ENCODE measurements at regions not wholly inside any gene's neighbourhood (a gene's known extent, or its start where the extent isn't known, plus 50 kb on each side); places are given as distances from the start of the nearest gene placed in this dataset.

DNA sequence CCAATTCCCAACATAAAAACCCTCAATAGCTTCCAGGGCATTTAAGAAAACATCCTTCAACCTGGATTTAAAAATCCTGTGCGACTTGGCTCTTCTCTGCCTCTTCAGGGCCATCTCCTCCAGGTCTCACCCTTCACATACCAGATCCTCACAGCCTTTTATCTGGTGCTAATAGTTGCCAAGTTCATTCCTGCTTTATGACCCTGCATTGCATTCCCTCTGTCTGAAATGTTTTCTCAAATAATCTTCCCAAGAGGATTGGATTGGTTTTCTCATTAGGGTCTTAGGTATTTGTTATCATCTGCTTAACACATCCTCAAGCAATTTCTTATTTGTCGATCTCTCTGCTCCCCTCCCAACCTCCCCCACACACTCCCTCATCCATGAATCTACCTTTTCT, 832.0 kb downstream of the GALC start:
- Histone ChIP-seq H3K36me3 (ENCODE audit: control insufficient read depth in 2 of 2, insufficient read depth in 2 of 2, low read length in 1 of 2) (no peaks in the 10 kb centered on the region), H3K9me3 (ENCODE audit: control insufficient read depth in 2 of 2, insufficient read depth in 1 of 2, low read length in 1 of 2) (no peaks in the 10 kb centered on the region), H3K4me1 (ENCODE audit: control insufficient read depth in 2 of 2, insufficient read depth in 2 of 2, low read length in 2 of 2) (no peaks in the 10 kb centered on the region), H3K27me3 (ENCODE audit: control insufficient read depth in 2 of 2, insufficient read depth in 1 of 2, low read length in 1 of 2) (no peaks in the 10 kb centered on the region), H3K4me3 (ENCODE audit: low read length in 2 of 2) (no peak overlapping the region), H3K27ac (ENCODE audit: low read depth in 1 of 2, low read length in 1 of 2) (no peak overlapping the region)
- WGBS, result 59% methylated on average over 2 of the region's 2 CpGs
- no peak for DNase-seq (ENCODE audit: low read depth in 6 of 9, low spot score in 9 of 9)

DNA sequence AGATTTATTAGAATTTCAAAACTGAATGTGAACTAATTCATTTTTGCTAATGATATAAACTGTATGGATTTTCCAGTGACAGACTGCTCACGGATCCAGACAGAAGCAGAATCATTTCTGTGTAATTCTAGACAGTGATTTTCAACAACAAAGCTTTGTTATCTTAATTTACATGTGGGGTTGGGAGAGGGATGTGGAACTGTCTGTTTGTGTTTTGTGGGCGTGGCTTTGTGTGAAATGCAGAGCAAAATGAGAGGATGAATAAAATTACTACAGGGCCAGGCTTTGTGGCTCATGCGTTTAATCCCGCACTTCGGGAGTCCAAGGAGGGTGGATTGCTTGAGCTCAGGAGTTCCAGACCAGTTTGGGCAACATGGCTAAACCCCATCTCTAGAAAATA, 834.7 kb downstream of the GALC start:
- no peak overlapping the region for H3K27ac ChIP-seq (ENCODE audit: low read depth in 1 of 2, low read length in 1 of 2)
- no peaks in the 10 kb centered on the region for H3K4me1 ChIP-seq (ENCODE audit: control insufficient read depth in 2 of 2, insufficient read depth in 2 of 2, low read length in 2 of 2)
- no peaks in the 10 kb centered on the region for H3K27me3 ChIP-seq (ENCODE audit: control insufficient read depth in 2 of 2, insufficient read depth in 1 of 2, low read length in 1 of 2)
- no peak overlapping the region for H3K4me3 ChIP-seq (ENCODE audit: low read length in 2 of 2)
- no peaks in the 10 kb centered on the region for H3K9me3 ChIP-seq (ENCODE audit: control insufficient read depth in 2 of 2, insufficient read depth in 1 of 2, low read length in 1 of 2)
- H3K36me3 ChIP-seq (ENCODE audit: control insufficient read depth in 2 of 2, insufficient read depth in 2 of 2, low read length in 1 of 2), result no peaks in the 10 kb centered on the region
- WGBS, result 82% methylated on average over 5 of the region's 5 CpGs
- no peak for DNase-seq (ENCODE audit: low read depth in 6 of 9, low spot score in 9 of 9)

DNA sequence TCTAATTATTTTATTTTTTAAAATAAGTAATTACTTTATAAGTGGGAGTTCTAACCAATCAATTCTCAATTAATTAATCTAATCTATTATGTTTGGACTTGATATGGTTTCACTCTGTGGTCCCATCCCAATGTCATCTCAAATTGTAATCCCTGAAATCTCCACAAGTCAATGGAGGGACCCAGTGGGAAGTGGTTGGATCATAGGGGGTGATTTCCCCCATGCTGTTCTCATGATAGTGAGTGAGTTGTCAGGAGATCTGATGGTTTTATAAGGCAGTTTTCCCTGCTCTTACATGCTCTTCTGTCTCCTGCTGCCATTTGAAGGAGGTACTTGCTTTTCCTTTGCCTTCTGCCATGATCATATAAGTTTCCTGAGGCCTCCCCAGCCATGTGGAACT, 836.1 kb downstream of the GALC start:
- no peaks in the 10 kb centered on the region for H3K36me3 ChIP-seq (ENCODE audit: control insufficient read depth in 2 of 2, insufficient read depth in 2 of 2, low read length in 1 of 2)
- no peak overlapping the region for H3K27ac ChIP-seq (ENCODE audit: low read depth in 1 of 2, low read length in 1 of 2)
- H3K4me3 ChIP-seq (ENCODE audit: low read length in 2 of 2), result no peak overlapping the region
- no peaks in the 10 kb centered on the region for H3K9me3 ChIP-seq (ENCODE audit: control insufficient read depth in 2 of 2, insufficient read depth in 1 of 2, low read length in 1 of 2)
- DNase-seq (ENCODE audit: low read depth in 6 of 9, low spot score in 9 of 9), result no peak
- H3K27me3 ChIP-seq (ENCODE audit: control insufficient read depth in 2 of 2, insufficient read depth in 1 of 2, low read length in 1 of 2), result no peaks in the 10 kb centered on the region
- no peaks in the 10 kb centered on the region for H3K4me1 ChIP-seq (ENCODE audit: control insufficient read depth in 2 of 2, insufficient read depth in 2 of 2, low read length in 2 of 2)

- H3K9me3 ChIP-seq (ENCODE audit: control insufficient read depth in 2 of 2, insufficient read depth in 1 of 2, low read length in 1 of 2), result no peaks in the 10 kb centered on the region
- no peak overlapping the region for H3K4me3 ChIP-seq (ENCODE audit: low read length in 2 of 2)
- DNase-seq (ENCODE audit: low read depth in 6 of 9, low spot score in 9 of 9), result no peak
- no peaks in the 10 kb centered on the region for H3K27me3 ChIP-seq (ENCODE audit: control insufficient read depth in 2 of 2, insufficient read depth in 1 of 2, low read length in 1 of 2)
- no peak overlapping the region for H3K27ac ChIP-seq (ENCODE audit: low read depth in 1 of 2, low read length in 1 of 2)
- H3K36me3 ChIP-seq (ENCODE audit: control insufficient read depth in 2 of 2, insufficient read depth in 2 of 2, low read length in 1 of 2), result no peaks in the 10 kb centered on the region
- WGBS, result 76% methylated on average over 1 of the region's 1 CpG
- no peaks in the 10 kb centered on the region for H3K4me1 ChIP-seq (ENCODE audit: control insufficient read depth in 2 of 2, insufficient read depth in 2 of 2, low read length in 2 of 2)
These were observed 837.0 kb downstream of the GALC start for GRCh38 chr14:87155856-87156488.

- no peak overlapping the region for H3K4me3 ChIP-seq (ENCODE audit: low read length in 2 of 2)
- H3K27ac ChIP-seq (ENCODE audit: low read depth in 1 of 2, low read length in 1 of 2), result no peak overlapping the region
- no peaks in the 10 kb centered on the region for H3K9me3 ChIP-seq (ENCODE audit: control insufficient read depth in 2 of 2, insufficient read depth in 1 of 2, low read length in 1 of 2)
- DNase-seq (ENCODE audit: low read depth in 6 of 9, low spot score in 9 of 9), result no peak
- 92% methylated on average over 4 of the region's 4 CpGs for WGBS
- no peaks in the 10 kb centered on the region for H3K4me1 ChIP-seq (ENCODE audit: control insufficient read depth in 2 of 2, insufficient read depth in 2 of 2, low read length in 2 of 2)
- H3K27me3 ChIP-seq (ENCODE audit: control insufficient read depth in 2 of 2, insufficient read depth in 1 of 2, low read length in 1 of 2), result no peaks in the 10 kb centered on the region
- H3K36me3 ChIP-seq (ENCODE audit: control insufficient read depth in 2 of 2, insufficient read depth in 2 of 2, low read length in 1 of 2), result no peaks in the 10 kb centered on the region
These were observed 839.1 kb downstream of the GALC start for GRCh38 chr14:87153901-87154300.

DNA sequence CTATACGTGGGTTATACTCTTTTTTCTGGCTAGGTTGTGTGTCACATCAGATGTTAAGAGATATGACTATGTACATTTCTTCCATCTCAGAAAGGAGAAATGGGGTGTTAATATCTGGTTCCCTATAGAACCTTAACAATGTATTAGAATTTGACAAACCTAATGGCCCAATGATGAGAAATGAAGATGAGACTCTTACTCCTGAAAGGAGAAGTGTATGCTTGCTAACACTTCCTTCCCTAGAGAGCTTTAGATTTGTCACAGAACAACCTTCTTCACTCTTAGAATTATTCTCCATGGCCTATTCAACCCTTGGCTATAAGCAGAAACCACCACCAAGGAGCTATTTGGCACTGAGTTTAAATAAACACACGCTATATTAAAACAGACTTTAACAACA, 839.6 kb downstream of the GALC start:
- 94% methylated on average over 2 of the region's 2 CpGs for WGBS
- no peak overlapping the region for H3K27ac ChIP-seq (ENCODE audit: low read depth in 1 of 2, low read length in 1 of 2)
- H3K9me3 ChIP-seq (ENCODE audit: control insufficient read depth in 2 of 2, insufficient read depth in 1 of 2, low read length in 1 of 2), result no peaks in the 10 kb centered on the region
- H3K4me3 ChIP-seq (ENCODE audit: low read length in 2 of 2), result no peak overlapping the region
- no peaks in the 10 kb centered on the region for H3K4me1 ChIP-seq (ENCODE audit: control insufficient read depth in 2 of 2, insufficient read depth in 2 of 2, low read length in 2 of 2)
- no peaks in the 10 kb centered on the region for H3K36me3 ChIP-seq (ENCODE audit: control insufficient read depth in 2 of 2, insufficient read depth in 2 of 2, low read length in 1 of 2)
- DNase-seq (ENCODE audit: low read depth in 6 of 9, low spot score in 9 of 9), result no peak
- H3K27me3 ChIP-seq (ENCODE audit: control insufficient read depth in 2 of 2, insufficient read depth in 1 of 2, low read length in 1 of 2), result no peaks in the 10 kb centered on the region

- no peak overlapping the region for H3K4me3 ChIP-seq (ENCODE audit: low read length in 2 of 2)
- H3K36me3 ChIP-seq (ENCODE audit: control insufficient read depth in 2 of 2, insufficient read depth in 2 of 2, low read length in 1 of 2), result no peaks in the 10 kb centered on the region
- H3K27ac ChIP-seq (ENCODE audit: low read depth in 1 of 2, low read length in 1 of 2), result no peak overlapping the region
- DNase-seq (ENCODE audit: low read depth in 6 of 9, low spot score in 9 of 9), result no peak
- H3K4me1 ChIP-seq (ENCODE audit: control insufficient read depth in 2 of 2, insufficient read depth in 2 of 2, low read length in 2 of 2), result no peaks in the 10 kb centered on the region
- 62% methylated on average over 5 of the region's 5 CpGs for WGBS
- H3K9me3 ChIP-seq (ENCODE audit: control insufficient read depth in 2 of 2, insufficient read depth in 1 of 2, low read length in 1 of 2), result no peaks in the 10 kb centered on the region
- H3K27me3 ChIP-seq (ENCODE audit: control insufficient read depth in 2 of 2, insufficient read depth in 1 of 2, low read length in 1 of 2), result no peaks in the 10 kb centered on the region
These were observed 840.3 kb downstream of the GALC start for GRCh38 chr14:87152693-87153092.

- H3K4me3 ChIP-seq (ENCODE audit: low read length in 2 of 2), result no peak overlapping the region
- DNase-seq (ENCODE audit: low read depth in 6 of 9, low spot score in 9 of 9), result no peak
- WGBS, result 38% methylated on average over 6 of the region's 6 CpGs
These were observed 843.2 kb downstream of the GALC start for GRCh38 chr14:87149583-87150354.

DNA sequence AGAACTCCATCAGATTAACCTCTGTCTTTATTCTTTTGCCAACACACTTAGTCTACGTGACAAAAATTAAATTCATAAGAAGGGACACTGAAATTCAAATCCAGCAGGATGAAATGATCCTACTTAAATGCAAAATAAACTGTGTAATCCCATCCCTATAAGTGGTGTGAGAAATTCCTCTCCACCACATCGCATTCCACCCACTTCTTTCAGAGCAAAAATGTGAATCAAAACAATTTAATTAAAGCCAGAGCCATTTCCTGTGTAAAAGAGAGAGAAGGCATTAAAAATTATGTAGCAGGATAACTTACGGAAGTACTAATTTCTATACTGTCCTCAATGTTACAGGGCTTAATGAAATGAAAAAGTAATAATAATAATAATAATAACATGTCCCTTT, 844.3 kb downstream of the GALC start:
- H3K27me3 ChIP-seq (ENCODE audit: control insufficient read depth in 2 of 2, insufficient read depth in 1 of 2, low read length in 1 of 2), result no peaks in the 10 kb centered on the region
- WGBS, result 64% methylated on average over 3 of the region's 3 CpGs
- H3K9me3 ChIP-seq (ENCODE audit: control insufficient read depth in 2 of 2, insufficient read depth in 1 of 2, low read length in 1 of 2), result no peaks in the 10 kb centered on the region
- H3K27ac ChIP-seq (ENCODE audit: low read depth in 1 of 2, low read length in 1 of 2), result no peak overlapping the region
- no peaks in the 10 kb centered on the region for H3K4me1 ChIP-seq (ENCODE audit: control insufficient read depth in 2 of 2, insufficient read depth in 2 of 2, low read length in 2 of 2)
- no peak for DNase-seq (ENCODE audit: low read depth in 6 of 9, low spot score in 9 of 9)
- H3K4me3 ChIP-seq (ENCODE audit: low read length in 2 of 2), result no peak overlapping the region
- no peaks in the 10 kb centered on the region for H3K36me3 ChIP-seq (ENCODE audit: control insufficient read depth in 2 of 2, insufficient read depth in 2 of 2, low read length in 1 of 2)

More at GRCh38 chr14:87149583-87150354, 843.2 kb downstream of the GALC start:
- Histone ChIP-seq H3K9me3 (ENCODE audit: control insufficient read depth in 2 of 2, insufficient read depth in 1 of 2, low read length in 1 of 2) (no peaks in the 10 kb centered on the region), H3K36me3 (ENCODE audit: control insufficient read depth in 2 of 2, insufficient read depth in 2 of 2, low read length in 1 of 2) (no peaks in the 10 kb centered on the region), H3K4me1 (ENCODE audit: control insufficient read depth in 2 of 2, insufficient read depth in 2 of 2, low read length in 2 of 2) (no peaks in the 10 kb centered on the region), H3K27ac (ENCODE audit: low read depth in 1 of 2, low read length in 1 of 2) (no peak overlapping the region), H3K27me3 (ENCODE audit: control insufficient read depth in 2 of 2, insufficient read depth in 1 of 2, low read length in 1 of 2) (no peaks in the 10 kb centered on the region)

Data from thymus (tissue), 11 donors.